ENCODE measurements at regions not wholly inside any gene's neighbourhood (a gene's known extent, or its start where the extent isn't known, plus 50 kb on each side); places are given as distances from the start of the nearest gene placed in this dataset.
"Not testable (repeated sequence)": the region's sequence is repeated elsewhere in the genome, so short reads cannot be mapped to it uniquely, and the experiment has no call there.

DNA sequence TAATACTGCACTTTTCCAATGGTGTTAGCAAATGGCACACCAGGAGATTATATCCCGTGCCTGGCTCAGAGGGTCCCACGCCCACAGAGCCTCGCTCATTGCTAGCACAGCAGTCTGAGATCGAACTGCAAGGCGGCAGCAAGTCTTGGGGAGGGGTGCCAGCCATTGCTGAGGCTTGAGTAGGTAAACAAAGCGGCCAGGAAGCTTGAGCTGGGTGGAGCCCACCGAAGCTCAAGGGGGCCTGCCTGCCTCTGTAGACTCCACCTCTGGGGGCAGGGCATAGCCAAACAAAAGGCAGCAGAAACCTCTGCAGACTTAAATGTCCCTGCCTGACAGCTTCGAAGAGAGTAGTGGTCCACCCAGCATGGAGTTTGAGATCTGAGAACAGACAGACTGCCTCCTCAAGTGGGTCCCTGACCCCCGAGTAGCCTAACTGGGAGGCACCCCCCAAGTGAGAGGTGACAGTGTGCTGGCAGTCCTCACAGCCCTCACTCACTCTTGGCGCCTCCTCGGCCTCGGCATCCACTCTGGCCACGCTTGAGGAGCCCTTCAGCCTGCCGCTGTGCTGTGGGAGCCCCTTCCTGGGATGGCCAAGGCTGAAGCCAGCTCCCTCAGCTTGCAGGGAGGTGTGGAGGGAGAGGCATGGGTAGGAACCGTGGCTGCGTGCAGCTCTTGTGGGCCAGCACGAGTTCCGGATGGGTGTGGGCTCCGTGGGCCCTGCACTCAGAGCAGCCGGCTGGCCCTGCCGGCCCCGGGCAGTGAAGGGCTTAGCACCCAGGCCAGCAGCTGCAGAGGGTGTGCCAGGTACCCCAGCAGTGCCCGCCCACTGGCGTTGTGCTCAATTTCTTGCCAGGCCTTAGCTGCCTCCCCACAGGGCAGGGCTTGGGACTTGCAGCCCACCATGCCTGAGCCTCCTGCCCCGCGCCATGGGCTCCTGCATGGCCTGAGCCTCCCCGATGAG is 188.0 kb downstream of the MMUT start:
- H3K4me3 ChIP-seq (ENCODE audit: low read length); H3K27me3 ChIP-seq (ENCODE audit: insufficient read depth, low read length); H3K36me3 ChIP-seq (ENCODE audit: insufficient read depth, low read length); H3K27ac ChIP-seq (ENCODE audit: low read depth, low read length); H3K9ac ChIP-seq (ENCODE audit: low read depth, low read length); H3K4me1 ChIP-seq (ENCODE audit: insufficient read depth, low read length): not testable (repeated sequence)
- WGBS = 88% methylated on average over 27 of the region's 27 CpGs
- peaks cover 10% of the 10 kb centered on the region for H3K9me3 ChIP-seq (ENCODE audit: insufficient read depth, low read depth, low read length)

DNA sequence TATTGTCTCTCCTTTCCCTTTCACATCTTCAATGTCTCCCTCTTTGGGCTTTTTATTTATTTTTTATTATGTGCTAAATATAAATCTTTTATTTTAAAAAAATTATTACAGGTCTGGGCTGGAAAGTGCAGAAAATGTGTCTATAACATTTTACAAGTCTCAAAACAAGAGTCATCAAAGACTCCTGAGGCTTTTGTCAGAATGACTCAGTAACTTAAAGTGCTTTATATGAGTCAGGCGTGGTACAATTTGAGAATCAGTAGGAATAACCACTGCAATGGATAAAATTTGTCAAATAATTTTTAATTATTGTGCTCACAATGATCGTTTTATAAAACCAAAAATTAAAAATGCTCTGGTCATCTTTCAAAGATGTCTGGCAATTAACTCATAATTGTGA is 193.9 kb downstream of the MMUT start:
- Histone ChIP-seq H3K4me3 (ENCODE audit: low read length) (no peak overlapping the region), H3K9ac (ENCODE audit: low read depth, low read length) (no peak overlapping the region), H3K27me3 (ENCODE audit: insufficient read depth, low read length) (no peaks in the 10 kb centered on the region), H3K27ac (ENCODE audit: low read depth, low read length) (no peak overlapping the region), H3K9me3 (ENCODE audit: insufficient read depth, low read depth, low read length) (peaks cover 11% of the 10 kb centered on the region), H3K36me3 (ENCODE audit: insufficient read depth, low read length) (no peaks in the 10 kb centered on the region), H3K4me1 (ENCODE audit: insufficient read depth, low read length) (no peaks in the 10 kb centered on the region)
- 100% methylated on average over 1 of the region's 2 CpGs for WGBS

DNA sequence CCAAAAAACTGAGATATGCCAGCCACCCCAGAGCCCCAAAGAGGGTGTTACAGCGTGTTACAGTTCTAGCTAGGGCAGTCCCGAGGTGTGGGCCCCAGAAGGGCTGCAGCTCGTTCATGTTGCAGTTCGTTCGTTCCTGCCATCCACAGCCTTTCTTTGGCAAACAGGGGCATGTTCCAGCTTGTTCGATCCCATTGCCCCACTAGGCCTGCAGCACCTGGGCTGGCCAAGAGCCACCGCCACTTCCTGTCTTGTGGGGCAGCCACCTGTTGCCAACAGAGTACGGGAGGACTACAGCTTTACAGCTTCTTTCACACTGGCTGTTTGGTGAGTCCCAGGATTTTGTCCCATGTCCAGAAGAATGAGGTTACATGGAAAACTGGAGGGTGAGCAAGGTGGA is 198.1 kb downstream of the MMUT start:
- Histone ChIP-seq H3K27ac (ENCODE audit: low read depth, low read length) (no peak overlapping the region), H3K27me3 (ENCODE audit: insufficient read depth, low read length) (no peaks in the 10 kb centered on the region), H3K36me3 (ENCODE audit: insufficient read depth, low read length) (no peaks in the 10 kb centered on the region), H3K4me3 (ENCODE audit: low read length) (no peak overlapping the region), H3K9me3 (ENCODE audit: insufficient read depth, low read depth, low read length) (peaks cover 7% of the 10 kb centered on the region; the same call in 1 of the 2 replicates), H3K9ac (ENCODE audit: low read depth, low read length) (no peak overlapping the region), H3K4me1 (ENCODE audit: insufficient read depth, low read length) (no peaks in the 10 kb centered on the region)
- WGBS = 96% methylated on average over 8 of the region's 8 CpGs

DNA sequence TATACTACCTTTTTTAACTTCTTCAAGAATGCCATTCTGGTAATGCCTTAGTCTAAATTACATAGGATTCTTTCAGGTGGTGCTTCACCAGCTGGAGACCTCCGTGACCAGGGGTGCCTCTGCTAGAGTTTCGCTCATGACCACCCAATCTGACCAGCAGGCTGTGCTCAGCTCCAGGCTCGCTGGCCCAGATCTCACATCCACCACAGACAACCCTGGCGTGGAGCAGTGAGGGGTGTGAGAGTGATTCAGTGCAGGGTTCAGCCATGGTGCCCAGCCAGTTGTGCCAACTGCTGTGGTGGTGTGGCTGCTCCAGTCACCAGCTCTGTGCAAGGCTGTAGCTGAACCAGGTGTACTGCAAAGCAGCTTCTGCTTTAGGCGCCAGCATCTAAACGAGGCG is 198.6 kb downstream of the MMUT start:
- no peaks in the 10 kb centered on the region for H3K27me3 ChIP-seq (ENCODE audit: insufficient read depth, low read length)
- H3K9me3 ChIP-seq (ENCODE audit: insufficient read depth, low read depth, low read length) = peaks cover 7% of the 10 kb centered on the region; the same call in 1 of the 2 replicates
- H3K4me1 ChIP-seq (ENCODE audit: insufficient read depth, low read length) = no peaks in the 10 kb centered on the region
- H3K4me3 ChIP-seq (ENCODE audit: low read length) = no peak overlapping the region
- H3K36me3 ChIP-seq (ENCODE audit: insufficient read depth, low read length) = no peaks in the 10 kb centered on the region
- H3K9ac ChIP-seq (ENCODE audit: low read depth, low read length) = no peak overlapping the region
- H3K27ac ChIP-seq (ENCODE audit: low read depth, low read length) = no peak overlapping the region
- WGBS = 84% methylated on average over 7 of the region's 7 CpGs

DNA sequence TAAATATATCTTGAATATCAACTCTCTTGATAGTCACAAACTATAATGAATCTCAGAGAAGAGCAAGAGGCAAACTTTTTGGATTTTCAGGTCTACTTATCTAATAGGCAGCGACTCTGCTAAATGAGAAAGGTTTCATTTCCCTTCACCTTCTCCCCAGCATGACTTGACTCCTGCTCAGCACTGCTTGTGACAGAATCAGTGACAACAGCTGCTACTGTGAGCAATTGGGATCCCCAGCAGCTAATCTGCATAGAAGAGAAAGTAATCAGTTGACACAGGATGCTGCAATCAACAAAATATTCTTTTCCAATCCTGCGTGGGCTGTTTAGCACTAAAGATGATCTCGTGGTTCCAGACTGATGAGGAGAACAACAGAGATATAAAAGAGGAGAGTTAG is 205.5 kb downstream of the MMUT start:
- WGBS = 43% methylated on average over 2 of the region's 3 CpGs
- H3K27me3 ChIP-seq (ENCODE audit: insufficient read depth, low read length) = no peaks in the 10 kb centered on the region
- H3K36me3 ChIP-seq (ENCODE audit: insufficient read depth, low read length) = no peaks in the 10 kb centered on the region
- H3K4me3 ChIP-seq (ENCODE audit: low read length) = no peak overlapping the region
- no peak overlapping the region for H3K27ac ChIP-seq (ENCODE audit: low read depth, low read length)
- H3K9me3 ChIP-seq (ENCODE audit: insufficient read depth, low read depth, low read length) = no peaks in the 10 kb centered on the region
- H3K9ac ChIP-seq (ENCODE audit: low read depth, low read length) = no peak overlapping the region
- peaks cover 3% of the 10 kb centered on the region; the same call in 1 of the 2 replicates for H3K4me1 ChIP-seq (ENCODE audit: insufficient read depth, low read length)

DNA sequence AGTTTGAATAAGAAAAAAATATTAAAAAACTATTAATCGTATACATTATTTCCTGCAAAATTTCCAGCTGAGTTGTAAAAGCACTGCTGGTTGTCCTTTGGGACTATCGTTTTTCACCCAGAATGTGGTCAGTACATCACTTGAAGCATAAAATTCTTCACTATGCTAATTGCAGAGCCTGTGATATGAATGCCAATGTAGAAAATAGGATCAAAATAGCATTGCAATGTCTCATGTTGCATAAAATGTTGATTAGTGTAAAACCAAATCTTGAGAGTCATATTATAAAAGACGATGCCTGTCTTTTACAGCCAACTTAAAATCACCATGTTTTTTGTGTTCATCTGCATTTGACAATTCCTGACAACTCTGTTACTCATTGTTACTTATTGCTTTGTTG is 207.7 kb downstream of the MMUT start:
- Histone ChIP-seq H3K36me3 (ENCODE audit: insufficient read depth, low read length) (no peaks in the 10 kb centered on the region), H3K4me3 (ENCODE audit: low read length) (no peak overlapping the region), H3K9ac (ENCODE audit: low read depth, low read length) (no peak overlapping the region), H3K4me1 (ENCODE audit: insufficient read depth, low read length) (peaks cover 3% of the 10 kb centered on the region; the same call in 1 of the 2 replicates), H3K27ac (ENCODE audit: low read depth, low read length) (no peak overlapping the region), H3K27me3 (ENCODE audit: insufficient read depth, low read length) (no peaks in the 10 kb centered on the region), H3K9me3 (ENCODE audit: insufficient read depth, low read depth, low read length) (no peaks in the 10 kb centered on the region)
- 95% methylated on average over 3 of the region's 3 CpGs for WGBS

DNA sequence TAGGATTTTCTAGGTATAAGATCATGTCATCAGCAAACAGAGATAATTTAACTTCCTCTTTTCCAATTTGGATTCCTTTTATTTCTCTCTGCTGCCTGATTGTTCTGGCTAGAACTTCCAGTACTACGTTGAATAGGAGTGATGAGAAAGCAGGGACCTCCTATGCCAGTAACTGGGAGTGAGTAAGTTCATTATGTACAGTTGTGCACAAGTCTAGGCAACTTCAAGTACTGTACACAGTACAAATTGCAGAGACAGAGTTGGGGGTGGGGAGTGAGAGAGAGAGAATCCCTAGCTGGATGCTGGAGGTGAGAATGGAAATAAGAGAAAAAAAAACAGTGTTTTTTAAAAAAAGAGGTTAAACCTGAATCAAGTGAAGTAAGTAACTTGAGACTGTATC is 210.2 kb downstream of the MMUT start:
- no peaks in the 10 kb centered on the region for H3K9me3 ChIP-seq (ENCODE audit: insufficient read depth, low read depth, low read length)
- WGBS = 86% methylated on average over 1 of the region's 1 CpG
- H3K36me3 ChIP-seq (ENCODE audit: insufficient read depth, low read length) = no peaks in the 10 kb centered on the region

DNA sequence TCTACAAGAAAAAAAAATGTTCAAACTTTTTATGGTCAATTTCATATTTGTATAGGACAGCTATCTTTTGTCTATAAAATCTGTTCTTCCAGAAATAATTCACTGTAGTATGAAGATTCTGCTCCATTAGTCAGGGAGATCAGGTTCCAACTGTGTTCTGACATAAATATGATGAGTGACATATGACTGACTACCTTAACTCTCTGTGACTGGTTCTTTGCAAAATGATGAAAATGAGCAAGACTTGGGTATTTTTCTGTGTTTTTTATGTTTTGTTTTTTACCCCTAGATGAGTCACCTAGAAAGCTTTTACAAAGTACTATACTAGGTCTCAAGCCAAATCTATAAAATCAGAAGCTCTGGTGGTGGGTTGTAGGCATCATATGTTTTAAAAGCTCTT is 229.6 kb downstream of the MMUT start:
- no peak overlapping the region for H3K9ac ChIP-seq (ENCODE audit: low read depth, low read length)
- H3K9me3 ChIP-seq (ENCODE audit: insufficient read depth, low read depth, low read length) = no peaks in the 10 kb centered on the region
- H3K36me3 ChIP-seq (ENCODE audit: insufficient read depth, low read length) = no peaks in the 10 kb centered on the region
- H3K27me3 ChIP-seq (ENCODE audit: insufficient read depth, low read length) = no peaks in the 10 kb centered on the region
- no peak overlapping the region for H3K27ac ChIP-seq (ENCODE audit: low read depth, low read length)
- no peaks in the 10 kb centered on the region for H3K4me1 ChIP-seq (ENCODE audit: insufficient read depth, low read length)
- no peak overlapping the region for H3K4me3 ChIP-seq (ENCODE audit: low read length)

More for the DNA sequence above, 210.2 kb downstream of the MMUT start:
- no peak overlapping the region for H3K4me3 ChIP-seq (ENCODE audit: low read length)
- H3K27ac ChIP-seq (ENCODE audit: low read depth, low read length) = no peak overlapping the region
- peaks cover 3% of the 10 kb centered on the region; the same call in 1 of the 2 replicates for H3K4me1 ChIP-seq (ENCODE audit: insufficient read depth, low read length)
- no peaks in the 10 kb centered on the region for H3K27me3 ChIP-seq (ENCODE audit: insufficient read depth, low read length)
- H3K9ac ChIP-seq (ENCODE audit: low read depth, low read length) = no peak overlapping the region

DNA sequence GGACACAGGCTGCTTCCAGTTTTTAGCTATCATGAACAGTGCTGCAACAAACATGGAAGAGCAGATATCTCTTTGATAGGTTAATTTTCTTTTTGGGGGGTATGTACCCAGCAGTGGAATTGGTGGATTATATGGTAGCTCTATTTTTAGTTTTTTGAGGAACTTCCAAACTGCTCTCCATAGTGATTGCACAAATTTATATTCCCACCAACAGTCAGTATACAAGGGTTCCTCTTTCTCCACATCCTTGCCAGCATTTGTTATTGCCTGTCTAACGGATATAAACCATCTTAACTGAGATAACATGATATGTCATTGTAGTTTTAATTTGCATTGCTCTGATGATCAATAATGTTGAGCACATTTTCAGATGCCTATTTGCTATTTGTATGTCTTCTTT is 237.6 kb downstream of the MMUT start:
- Histone ChIP-seq H3K36me3 (ENCODE audit: insufficient read depth, low read length) (no peaks in the 10 kb centered on the region), H3K4me3 (ENCODE audit: low read length) (no peak overlapping the region), H3K27me3 (ENCODE audit: insufficient read depth, low read length) (no peaks in the 10 kb centered on the region), H3K27ac (ENCODE audit: low read depth, low read length) (no peak overlapping the region), H3K4me1 (ENCODE audit: insufficient read depth, low read length) (no peaks in the 10 kb centered on the region), H3K9ac (ENCODE audit: low read depth, low read length) (no peak overlapping the region), H3K9me3 (ENCODE audit: insufficient read depth, low read depth, low read length) (no peaks in the 10 kb centered on the region)
- WGBS = 83% methylated on average over 1 of the region's 1 CpG

DNA sequence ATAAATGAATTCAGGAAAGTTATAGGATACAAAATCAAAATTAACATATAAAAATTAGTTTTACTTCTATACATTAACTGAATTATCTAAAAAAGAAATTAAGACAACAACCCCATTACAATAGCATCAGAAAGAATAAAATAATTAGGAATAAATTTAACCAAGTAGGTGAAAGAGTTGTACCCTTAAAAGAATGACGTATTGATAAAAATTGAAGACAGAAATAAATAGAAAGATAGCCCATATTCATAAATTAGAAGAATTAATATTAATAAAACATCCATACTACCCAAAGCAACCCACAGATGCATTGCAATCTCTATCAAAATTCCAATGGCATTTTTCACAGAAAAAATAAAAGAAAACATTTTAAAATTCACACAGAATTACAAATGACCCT is 242.8 kb downstream of the MMUT start:
- no peaks in the 10 kb centered on the region for H3K36me3 ChIP-seq (ENCODE audit: insufficient read depth, low read length)
- H3K27ac ChIP-seq (ENCODE audit: low read depth, low read length) = no peak overlapping the region
- H3K9me3 ChIP-seq (ENCODE audit: insufficient read depth, low read depth, low read length) = 0 out of 2 replicates have a peak, but pooled peaks cover 5% of the 10 kb centered on the region
- H3K4me3 ChIP-seq (ENCODE audit: low read length) = no peak overlapping the region
- H3K27me3 ChIP-seq (ENCODE audit: insufficient read depth, low read length) = no peaks in the 10 kb centered on the region
- H3K9ac ChIP-seq (ENCODE audit: low read depth, low read length) = no peak overlapping the region
- no CpG with 5 or more reads among the region's 1 CpG for WGBS
- no peaks in the 10 kb centered on the region for H3K4me1 ChIP-seq (ENCODE audit: insufficient read depth, low read length)

DNA sequence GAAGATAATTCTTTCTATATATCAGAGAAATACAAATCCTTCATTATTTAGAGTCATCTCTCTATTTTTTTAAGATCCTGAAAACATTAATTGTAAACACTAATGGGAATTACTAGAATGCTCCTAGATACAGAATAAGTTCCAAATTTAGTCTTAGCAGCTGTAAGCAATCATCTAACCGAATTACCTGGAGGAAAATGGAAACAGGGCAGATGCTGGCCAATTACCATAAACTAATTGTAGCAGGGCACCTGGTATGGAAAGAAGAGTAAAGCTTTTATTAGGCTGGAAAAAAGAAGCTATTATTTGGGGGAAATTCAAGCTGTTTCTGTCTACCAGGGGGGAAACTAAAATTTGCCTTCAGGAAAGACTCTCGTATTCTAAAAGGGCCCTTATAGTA is 257.5 kb downstream of the MMUT start:
- H3K36me3 ChIP-seq (ENCODE audit: insufficient read depth, low read length) = no peaks in the 10 kb centered on the region
- H3K9me3 ChIP-seq (ENCODE audit: insufficient read depth, low read depth, low read length) = peaks cover 7% of the 10 kb centered on the region; the same call in 1 of the 2 replicates
- WGBS = 100% methylated on average over 2 of the region's 2 CpGs

More for the DNA sequence above, 257.5 kb downstream of the MMUT start:
- Histone ChIP-seq H3K9ac (ENCODE audit: low read depth, low read length) (no peak overlapping the region), H3K27ac (ENCODE audit: low read depth, low read length) (no peak overlapping the region), H3K27me3 (ENCODE audit: insufficient read depth, low read length) (no peaks in the 10 kb centered on the region), H3K4me1 (ENCODE audit: insufficient read depth, low read length) (no peaks in the 10 kb centered on the region), H3K4me3 (ENCODE audit: low read length) (no peak overlapping the region)

Data from HUES64 (cell line).